Adrenal gland (tissue), 9 donors: ENCODE measurements at regions not wholly inside any gene's neighbourhood (a gene's known extent, or its start where the extent isn't known, plus 50 kb on each side); places are given as distances from the start of the nearest gene placed in this dataset.

Experiments
- DNase-seq, 7 donors: peaks; one replicate each; pipeline ENCODE4 v3.0.0-alpha.2; 2019 to 2020
- H3K27ac ChIP-seq, 5 donors: fragments of 200-600 bp; sonication (generic) in 4 of 5; 1 replicate in 3 of 5; 2 replicates in 2 of 5; pipeline versions ENCODE4 v1.5.1 to v1.8.0; 2016 to 2020; ENCODE audit warnings: mild to moderate bottlenecking in 1 of 5
- H3K27me3 ChIP-seq: fragments of 200-600 bp; 2 replicates; pipeline ENCODE4 v1.8.0; 2021
- H3K36me3 ChIP-seq, 2 donors: fragments of 200-600 bp; replicated peaks in 1 of 2; 1 replicate in 1 of 2; 2 replicates in 1 of 2; pipeline versions ENCODE4 v1.5.1 to v1.8.0; 2018 to 2022
- H3K4me1 ChIP-seq, 2 donors: fragments of 200-600 bp; replicated peaks in 1 of 2; 1 replicate in 1 of 2; 2 replicates in 1 of 2; pipeline versions ENCODE4 v1.5.1 to v1.8.0; 2018 to 2021
- H3K4me3 ChIP-seq, 4 donors: fragments of 200-600 bp; sonication (generic) in 3 of 4; one replicate each; pipeline ENCODE4 v1.5.1; 2016 to 2018
- H3K9me3 ChIP-seq, 3 donors: fragments of 200-600 bp; sonication (generic) in 1 of 3; replicated peaks in 1 of 3; 1 replicate in 2 of 3; 2 replicates in 1 of 3; pipeline versions ENCODE4 v1.5.1 to v1.8.0; 2016 to 2021
- CTCF ChIP-seq, 6 experiments: fragments of 450-650 bp in 4 of 6; fragments of 200-600 bp in 2 of 6; sonication (generic) in 1 of 6; IDR thresholded peaks; 1 replicate in 5 of 6; 2 replicates in 1 of 6; pipeline versions ENCODE4 v1.5.1 to v1.8.0; 2016 to 2021; ENCODE audit warnings: antibody characterized with exemption in 6 of 6, mild to moderate bottlenecking in 2 of 6, moderate library complexity in 1 of 6
- POLR2A ChIP-seq, 2 donors: fragments of 450-650 bp; IDR thresholded peaks; one replicate each; pipeline ENCODE4 v1.6.1; 2017; ENCODE audit warnings: antibody characterized with exemption in 2 of 2, mild to moderate bottlenecking in 2 of 2, moderate library complexity in 1 of 2
- WGBS, 4 donors: extraction: QIAGEN DNeasy Blood & Tissue Kit in 2 of 4; methylation state at CpG; one replicate each; pipeline versions ENCODE4 v1.1.5 to v1.1.7; 2013 to 2017; 5-methylcytosine and 5-hydroxymethylcytosine counted together
- intact Hi-C, 2 donors: fragments of 100-400 bp; cut with DNase I; formaldehyde crosslinking; loops; one replicate each; pipeline versions ENCODE4 v1.14.1 to v1.15.0; 2022 to 2023
- donor health status: healthy with polysubstance abuse.
- donor health status: Bipolar disorder and iron deficiency.
- donor health status: DM: yes; HTN: yes; CAD: no.
- donor health status: DM: no; HTN: no; CAD: no.
- donor health status: DM: no; HTN: no; CAD: no.

- DNase-seq = no peak
- TF ChIP-seq POLR2A (IDR thresholded peaks at IDR 0.05) (no peak), CTCF (IDR thresholded peaks at IDR 0.05) (no peak)
- no peaks in the 10 kb centered on the region for H3K27me3 ChIP-seq
- WGBS, 4 donors = 71 to 77% (median 72%) methylated on average over 9 of the region's 9 CpGs
- no peak overlapping the region for H3K27ac ChIP-seq
- no peaks in the 10 kb centered on the region for H3K36me3 ChIP-seq
- H3K4me1 ChIP-seq = no peaks in the 10 kb centered on the region
- intact Hi-C loops = no loop called here
- no peak overlapping the region for H3K4me3 ChIP-seq
- no peaks in the 10 kb centered on the region for H3K9me3 ChIP-seq
Measured at GRCh38 chr1:3963554-3963953, 63.5 kb upstream of the C1orf174 start.

GRCh38 chr1:3965693-3966092 lies 65.6 kb upstream of the C1orf174 start:
- WGBS, 4 donors = 91 to 95% (median 93%) methylated on average over 5 to 6 of the region's 6 CpGs
- Histone ChIP-seq H3K4me3 (no peak overlapping the region), H3K36me3 (no peaks in the 10 kb centered on the region), H3K9me3 (no peaks in the 10 kb centered on the region), H3K4me1 (no peaks in the 10 kb centered on the region), H3K27ac (no peak overlapping the region), H3K27me3 (no peaks in the 10 kb centered on the region)
- no peak for TF ChIP-seq CTCF (IDR thresholded peaks at IDR 0.05)
- TF ChIP-seq POLR2A (IDR thresholded peaks at IDR 0.05) = no peak
- DNase-seq = no peak
- intact Hi-C loops = no loop called here

GRCh38 chr1:3968851-3969250 lies 68.8 kb upstream of the C1orf174 start:
- no peak for TF ChIP-seq POLR2A (IDR thresholded peaks at IDR 0.05)
- TF ChIP-seq CTCF (IDR thresholded peaks at IDR 0.05) = no peak
- Histone ChIP-seq H3K4me3 (no peak overlapping the region), H3K4me1 (no peaks in the 10 kb centered on the region), H3K27me3 (no peaks in the 10 kb centered on the region), H3K9me3 (no peaks in the 10 kb centered on the region), H3K36me3 (no peaks in the 10 kb centered on the region), H3K27ac (no peak overlapping the region)
- 45 to 55% (median 54%) methylated on average over 10 of the region's 10 CpGs for WGBS, 4 donors
- intact Hi-C loops = no loop called here
- no peak for DNase-seq

GRCh38 chr1:3971981-3972380 lies 71.9 kb upstream of the C1orf174 start:
- Histone ChIP-seq H3K9me3 (no peaks in the 10 kb centered on the region), H3K27ac (no peak overlapping the region), H3K36me3 (no peaks in the 10 kb centered on the region), H3K4me1 (no peaks in the 10 kb centered on the region), H3K4me3 (no peak overlapping the region), H3K27me3 (no peaks in the 10 kb centered on the region)
- no peak for DNase-seq
- WGBS, 4 donors = 74 to 86% (median 79%) methylated on average over 5 of the region's 5 CpGs
- intact Hi-C loops = no loop called here
- TF ChIP-seq POLR2A (IDR thresholded peaks at IDR 0.05) (no peak), CTCF (IDR thresholded peaks at IDR 0.05) (no peak)
